ENCODE measurements at regions not wholly inside any gene's neighbourhood (a gene's known extent, or its start where the extent isn't known, plus 50 kb on each side); places are given as distances from the start of the nearest gene placed in this dataset.

- Mint-ChIP-seq H3K4me3 (peak overlapping the region in 2 of 3 experiments; percentile 11 to 39), H3K27ac (no peak overlapping the region), H3K4me1 (peaks cover 6% of the 10 kb centered on the region), H3K27me3 (ENCODE audit: low read depth) (peaks cover 3% of the 10 kb centered on the region), H3K9me3 (peaks cover 7% of the 10 kb centered on the region), H3K36me3 (ENCODE audit: low read depth) (no peaks in the 10 kb centered on the region)
- TF ChIP-seq CTCF (IDR thresholded peaks at IDR 0.05; ENCODE audit: unreplicated experiment in 3 of 3): no peak
Observed at GRCh38 chr20:11777387-11778205, 140.1 kb upstream of the BTBD3 start.

- H3K9me3 Mint-ChIP-seq: peaks cover 3% of the 10 kb centered on the region
- no peak for TF ChIP-seq CTCF (IDR thresholded peaks at IDR 0.05; ENCODE audit: unreplicated experiment in 3 of 3)
- H3K4me3 Mint-ChIP-seq: no peak overlapping the region
- H3K27me3 Mint-ChIP-seq (ENCODE audit: low read depth): peaks cover 3% of the 10 kb centered on the region
- peaks cover 6% of the 10 kb centered on the region for H3K4me1 Mint-ChIP-seq
- no peak overlapping the region for H3K27ac Mint-ChIP-seq
- no peaks in the 10 kb centered on the region for H3K36me3 Mint-ChIP-seq (ENCODE audit: low read depth)
Observed at GRCh38 chr20:11778206-11778570, 139.5 kb upstream of the BTBD3 start.

- peaks cover 6% of the 10 kb centered on the region for H3K4me1 Mint-ChIP-seq
- no peak for TF ChIP-seq CTCF (IDR thresholded peaks at IDR 0.05; ENCODE audit: unreplicated experiment in 3 of 3)
- H3K27me3 Mint-ChIP-seq (ENCODE audit: low read depth): no peaks in the 10 kb centered on the region
- no peaks in the 10 kb centered on the region for H3K36me3 Mint-ChIP-seq (ENCODE audit: low read depth)
- H3K4me3 Mint-ChIP-seq: no peak overlapping the region
- H3K9me3 Mint-ChIP-seq: no peaks in the 10 kb centered on the region
- H3K27ac Mint-ChIP-seq: no peak overlapping the region
Observed at GRCh38 chr20:11780765-11781369, 136.8 kb upstream of the BTBD3 start.

GRCh38 chr20:11783102-11783850 lies 134.4 kb upstream of the BTBD3 start:
- no peaks in the 10 kb centered on the region for H3K36me3 Mint-ChIP-seq (ENCODE audit: low read depth)
- TF ChIP-seq CTCF (IDR thresholded peaks at IDR 0.05; ENCODE audit: unreplicated experiment in 3 of 3): no peak
- H3K27me3 Mint-ChIP-seq (ENCODE audit: low read depth): no peaks in the 10 kb centered on the region
- no peak overlapping the region for H3K4me3 Mint-ChIP-seq
- no peaks in the 10 kb centered on the region for H3K9me3 Mint-ChIP-seq
- no peaks in the 10 kb centered on the region for H3K4me1 Mint-ChIP-seq
- H3K27ac Mint-ChIP-seq: no peak overlapping the region

- H3K4me3 Mint-ChIP-seq: no peak overlapping the region
- H3K27me3 Mint-ChIP-seq (ENCODE audit: low read depth): no peaks in the 10 kb centered on the region
- H3K27ac Mint-ChIP-seq: peak overlapping the region in 1 of 3 experiments; percentile 9
- no peak for TF ChIP-seq CTCF (IDR thresholded peaks at IDR 0.05; ENCODE audit: unreplicated experiment in 3 of 3)
- H3K9me3 Mint-ChIP-seq: no peaks in the 10 kb centered on the region
- H3K4me1 Mint-ChIP-seq: no peaks in the 10 kb centered on the region
- H3K36me3 Mint-ChIP-seq (ENCODE audit: low read depth): no peaks in the 10 kb centered on the region
Observed at GRCh38 chr20:11785885-11786507, 131.7 kb upstream of the BTBD3 start.

Measured in nephron (organoid).